Left lobe of liver (tissue), 2 donors: ENCODE measurements at regions not wholly inside any gene's neighbourhood (a gene's known extent, or its start where the extent isn't known, plus 50 kb on each side); places are given as distances from the start of the nearest gene placed in this dataset.

Source experiments
- ATAC-seq: fragments of 200-7000 bp; cut with Tn5 transposase; one replicate; pipeline ENCODE4 v1.9.1; 2020; ENCODE audit warnings: mild to moderate bottlenecking, moderate library complexity
- DNase-seq: peaks from one replicate; pipeline ENCODE4 v3.0.0-alpha.2; 2020; ENCODE audit warnings: low spot score
- donor health status: DM: no; HTN: no; CAD: no; lungs with moderate emphysema.
- donor health status: DM: no; HTN: yes; CAD: no.

GRCh38 chr22:19639610-19640135 is 74.6 kb upstream of the SEPTIN5 start:
- DNase-seq: no peak
- ATAC-seq: no peak

- no peak for ATAC-seq
- DNase-seq: no peak
These were observed 74.0 kb upstream of the SEPTIN5 start for GRCh38 chr22:19640306-19640705.

- no peak for DNase-seq
- peak; percentile 27 for ATAC-seq
These were observed 72.9 kb upstream of the SEPTIN5 start for GRCh38 chr22:19641254-19641982.

- no peak for DNase-seq
- ATAC-seq: no peak
These were observed 72.3 kb upstream of the SEPTIN5 start for GRCh38 chr22:19641983-19642451.

- ATAC-seq: no peak
- DNase-seq: no peak
These were observed 70.6 kb upstream of the SEPTIN5 start for GRCh38 chr22:19643448-19644313.

- no peak for ATAC-seq
These were observed 69.7 kb upstream of the SEPTIN5 start for GRCh38 chr22:19644314-19645223.

GRCh38 chr22:19645391-19645790 is 68.9 kb upstream of the SEPTIN5 start:
- no peak for DNase-seq
- ATAC-seq: no peak

More at GRCh38 chr22:19644314-19645223, 69.7 kb upstream of the SEPTIN5 start:
- DNase-seq: no peak

- no peak for ATAC-seq
- no peak for DNase-seq
These were observed 68.4 kb upstream of the SEPTIN5 start for GRCh38 chr22:19645905-19646304.

- DNase-seq (no peak), ATAC-seq (no peak)
These were observed 67.9 kb upstream of the SEPTIN5 start for GRCh38 chr22:19646383-19646782.

GRCh38 chr22:19648419-19648929 is 65.8 kb upstream of the SEPTIN5 start:
- ATAC-seq: no peak
- no peak for DNase-seq

- no peak for ATAC-seq
- DNase-seq: no peak
These were observed 62.0 kb upstream of the SEPTIN5 start for GRCh38 chr22:19652316-19652715.

GRCh38 chr22:19654338-19654987 is 59.8 kb upstream of the SEPTIN5 start:
- ATAC-seq: no peak
- no peak for DNase-seq

- DNase-seq (no peak), ATAC-seq (no peak)
These were observed 58.9 kb upstream of the SEPTIN5 start for GRCh38 chr22:19655399-19655798.

- no peak for ATAC-seq
- no peak for DNase-seq
These were observed 57.6 kb upstream of the SEPTIN5 start for GRCh38 chr22:19656541-19657251.

GRCh38 chr22:19657252-19658056 is 56.8 kb upstream of the SEPTIN5 start:
- ATAC-seq: no peak
- no peak for DNase-seq

GRCh38 chr22:19658057-19658966 is 56.0 kb upstream of the SEPTIN5 start:
- DNase-seq: no peak
- ATAC-seq: no peak
